ENCODE measurements at regions not wholly inside any gene's neighbourhood (a gene's known extent, or its start where the extent isn't known, plus 50 kb on each side); places are given as distances from the start of the nearest gene placed in this dataset.
"Not testable (repeated sequence)": the region's sequence is repeated elsewhere in the genome, so short reads cannot be mapped to it uniquely, and the experiment has no call there.

DNA sequence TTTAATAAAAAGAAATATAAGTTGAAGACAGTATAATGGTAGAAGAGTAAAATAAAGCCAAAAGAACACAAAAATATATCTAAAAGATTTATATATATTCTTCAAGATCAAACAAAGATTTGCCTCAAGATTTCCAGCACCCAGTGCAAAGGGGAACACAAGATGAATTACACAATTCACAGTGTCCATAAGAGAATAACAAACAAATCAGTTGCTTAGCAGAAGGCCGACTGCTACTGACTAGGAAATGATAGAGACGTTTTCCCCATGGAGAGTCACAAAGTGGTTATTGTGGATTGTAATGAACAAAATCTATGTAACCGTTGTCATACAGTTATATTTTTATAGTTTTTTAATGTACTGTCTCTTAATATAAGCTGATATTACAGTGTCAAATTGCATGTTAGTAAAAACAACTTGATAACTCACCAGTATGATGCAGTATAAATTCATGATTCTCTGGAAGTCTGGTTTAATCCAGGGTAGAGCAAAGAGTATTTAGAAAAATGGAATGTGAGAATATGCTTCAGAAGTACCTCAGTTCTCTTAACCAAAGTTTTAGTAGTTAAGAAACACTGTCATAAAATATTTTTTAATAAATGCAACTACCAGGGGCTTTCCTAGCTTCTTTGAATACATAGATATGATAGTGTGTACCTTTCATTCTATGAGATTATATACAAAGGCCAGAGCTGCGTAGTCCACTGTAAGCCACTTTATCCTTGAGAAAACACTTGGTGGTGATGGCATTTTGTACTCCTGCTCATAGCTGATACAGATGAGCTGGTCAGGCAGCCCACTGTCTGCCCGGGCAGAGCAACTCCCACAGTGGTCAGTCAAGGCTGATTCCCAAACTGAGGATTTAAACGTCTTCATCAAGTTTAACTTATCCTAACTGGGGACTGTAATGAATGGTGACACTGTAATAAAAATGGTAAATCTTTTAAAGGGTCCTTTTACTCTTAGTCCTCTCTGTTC, 180.5 kb upstream of the DTNA start:
- DNase-seq (ENCODE audit: low spot score), result no peak

DNA sequence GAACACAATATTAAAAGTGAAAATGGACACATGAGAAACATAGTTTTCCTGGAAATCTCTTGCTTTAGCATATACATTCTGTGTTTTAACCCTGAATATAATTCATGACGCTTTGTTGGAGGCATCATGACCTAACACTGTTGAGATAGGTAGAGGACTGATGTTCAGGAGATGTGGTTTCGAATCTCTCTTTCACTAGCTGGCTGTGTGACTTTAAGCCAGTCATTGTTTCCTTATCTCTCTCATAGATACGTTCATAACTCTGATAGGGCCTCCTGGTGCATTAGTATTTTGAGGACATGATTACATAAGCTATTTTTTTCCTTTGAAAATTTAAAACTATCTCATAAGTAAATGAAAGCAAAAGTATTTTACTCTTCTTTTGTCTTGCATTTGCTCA, 179.0 kb upstream of the DTNA start:
- DNase-seq (ENCODE audit: low spot score), result no peak

DNA sequence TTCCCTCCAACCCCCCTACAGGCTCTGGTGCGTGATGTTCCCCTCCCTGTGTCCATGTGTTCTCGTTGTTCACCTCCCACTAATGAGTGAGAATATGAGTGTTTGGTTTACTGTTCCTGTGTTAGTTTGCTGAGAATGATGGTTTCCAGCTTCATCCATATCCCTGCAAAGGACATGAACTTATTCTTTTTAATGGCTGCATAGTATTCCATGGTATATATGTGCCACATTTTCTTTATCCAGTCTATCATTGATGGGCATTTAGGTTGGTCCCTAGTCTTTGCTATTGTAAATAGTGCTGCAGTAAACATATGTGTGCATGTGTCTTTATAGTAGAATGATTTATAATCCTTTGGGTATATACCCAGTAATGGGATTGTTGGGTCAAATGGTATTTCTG, 175.5 kb upstream of the DTNA start:
- not testable (repeated sequence) for DNase-seq (ENCODE audit: low spot score)

DNA sequence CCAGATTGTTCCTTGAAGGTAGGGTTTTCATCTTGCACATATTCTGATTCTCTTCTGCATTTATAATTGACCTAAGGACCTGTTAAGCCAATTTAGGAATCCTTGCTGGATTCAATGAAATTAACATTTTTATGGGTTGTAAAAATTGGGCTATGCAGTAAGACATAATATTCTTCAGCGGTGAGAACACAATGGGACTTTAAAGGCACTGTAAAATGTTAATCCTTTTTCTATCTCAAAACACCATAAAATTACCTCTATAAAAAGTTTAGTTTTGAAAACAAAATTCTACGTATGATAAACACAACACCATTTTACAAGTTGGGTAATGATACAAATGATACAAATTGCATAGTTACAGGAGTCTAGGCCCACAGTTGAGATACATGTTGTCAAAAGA, 169.2 kb upstream of the DTNA start:
- no peak for DNase-seq (ENCODE audit: low spot score)

DNA sequence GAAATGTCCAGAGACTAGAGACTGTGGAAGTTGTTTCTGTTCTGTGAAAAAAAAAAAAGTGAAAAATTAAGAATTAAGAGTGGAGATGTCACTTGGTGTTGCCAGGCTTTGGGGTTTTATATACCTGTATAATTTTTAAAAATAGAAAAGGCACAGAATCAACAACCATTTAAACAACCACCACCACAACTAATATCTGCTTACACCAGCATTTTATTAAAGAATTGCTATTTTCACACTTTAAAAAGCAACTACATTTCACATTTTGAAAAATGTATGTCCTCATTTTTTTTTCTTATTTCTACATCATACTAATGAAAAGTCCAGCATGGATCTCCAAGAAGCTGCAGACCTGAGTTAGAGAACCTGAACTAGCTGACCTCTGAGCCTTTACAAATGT, 167.5 kb upstream of the DTNA start:
- no peak for DNase-seq (ENCODE audit: low spot score)

DNA sequence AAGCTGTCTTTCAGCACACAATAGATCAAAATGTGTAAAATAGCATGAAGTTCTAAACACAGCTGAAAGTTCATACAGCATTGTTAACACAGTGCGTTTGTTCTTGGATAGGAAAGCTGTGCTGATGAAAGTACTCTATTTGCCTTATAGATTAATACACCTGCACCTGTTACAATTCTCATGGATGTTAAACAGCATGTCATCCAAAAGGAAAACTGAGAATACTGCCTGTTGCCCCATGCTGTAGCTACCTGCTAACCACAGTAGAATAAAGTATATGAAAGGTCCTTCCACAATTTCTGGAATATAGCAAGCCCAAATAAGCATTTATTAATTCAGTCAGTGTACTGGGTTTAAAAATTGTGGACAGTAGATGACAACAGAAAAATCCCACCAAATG, 166.7 kb upstream of the DTNA start:
- no peak for DNase-seq (ENCODE audit: low spot score)

DNA sequence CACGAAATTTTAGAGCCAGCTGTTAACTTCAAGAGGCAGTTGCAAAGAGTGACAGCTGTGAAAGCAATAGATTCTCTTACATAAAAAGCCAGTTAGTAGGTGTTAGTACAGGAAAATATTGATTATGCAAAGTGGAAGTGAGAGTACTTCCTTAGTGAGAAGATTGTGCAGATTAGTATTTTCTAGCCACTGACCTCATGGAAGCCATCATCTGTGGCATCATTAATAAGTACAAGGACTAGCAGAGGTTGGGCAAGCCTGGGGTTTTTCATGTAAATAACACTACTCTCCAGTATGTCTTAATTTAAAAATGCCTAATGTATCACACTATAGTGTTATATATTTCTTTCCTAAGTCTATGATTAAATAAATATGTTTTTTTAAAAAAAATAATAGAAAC, 166.2 kb upstream of the DTNA start:
- DNase-seq (ENCODE audit: low spot score), result no peak

DNA sequence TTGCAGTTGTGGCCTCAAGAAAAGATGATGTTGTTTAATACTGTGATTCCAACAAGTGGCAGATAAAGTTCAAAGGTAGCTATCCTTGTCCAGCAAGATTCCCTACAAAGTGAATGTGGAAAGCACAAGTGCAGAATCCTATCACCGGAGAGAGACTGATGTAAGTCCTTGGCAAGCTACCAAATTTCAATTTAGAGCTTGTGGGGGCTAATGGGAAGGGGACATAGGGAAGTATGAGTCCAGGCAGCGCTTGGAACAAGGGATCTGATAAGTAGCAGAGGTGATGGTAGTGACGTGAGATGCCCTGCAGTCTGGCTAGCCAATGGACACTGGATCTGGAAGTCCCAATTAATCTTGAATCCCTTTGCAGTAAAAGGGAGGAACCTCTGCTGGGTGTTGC, 165.2 kb upstream of the DTNA start:
- DNase-seq (ENCODE audit: low spot score), result no peak

DNA sequence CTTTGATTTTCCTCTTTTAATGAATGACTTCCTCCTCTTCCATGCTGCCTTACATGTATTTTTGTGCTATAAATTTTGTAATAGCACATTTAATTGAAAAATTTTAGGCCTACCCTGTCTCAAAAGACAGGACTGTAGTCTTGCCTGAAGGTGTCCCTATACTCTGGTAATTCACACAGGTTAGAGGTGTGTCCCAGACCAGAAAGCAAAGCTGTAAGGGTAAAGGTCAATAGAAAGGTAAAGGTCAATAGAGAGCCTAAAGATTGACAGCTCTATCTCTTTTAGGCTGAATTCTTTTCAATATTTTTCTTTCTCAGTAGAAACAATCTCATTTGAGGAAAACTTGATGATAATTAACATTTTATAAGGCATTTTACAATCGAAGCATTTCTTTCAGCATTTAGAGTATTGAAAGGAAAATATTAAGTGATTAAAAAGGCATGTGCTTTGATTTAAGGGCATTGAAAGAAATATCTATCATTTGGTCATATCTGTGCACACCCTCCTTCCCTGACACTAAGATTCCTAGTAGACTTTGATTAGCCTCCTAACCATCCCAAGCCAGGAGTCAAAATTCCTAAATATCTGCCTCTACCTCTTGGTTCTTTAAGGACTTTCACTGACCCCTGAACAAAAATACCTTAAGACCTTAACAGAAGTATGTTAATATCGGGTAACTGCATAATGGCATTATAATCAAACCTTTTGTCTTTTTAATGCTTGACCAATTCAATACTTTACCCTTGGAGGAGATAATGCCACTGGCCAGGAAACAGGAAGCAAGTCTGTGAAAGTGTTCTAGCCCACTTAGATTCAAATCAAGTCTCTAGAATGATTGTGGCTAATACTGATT, 161.8 kb upstream of the DTNA start:
- no peak for DNase-seq (ENCODE audit: low spot score)

DNA sequence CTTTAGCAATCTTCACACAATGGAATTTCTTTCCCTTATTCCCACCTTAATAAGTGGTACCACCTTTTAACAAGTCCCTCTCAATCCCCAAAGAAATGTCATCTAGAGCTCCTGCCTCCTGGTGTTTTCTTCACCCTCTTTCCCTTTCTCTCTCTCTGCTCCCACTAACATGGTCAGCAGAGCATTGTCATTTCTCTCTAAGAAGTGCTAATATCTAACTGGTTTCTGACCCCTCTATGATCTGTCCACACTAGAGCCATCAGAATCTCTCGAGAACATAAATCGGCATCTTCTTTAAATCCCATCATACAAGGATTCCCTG, 161.2 kb upstream of the DTNA start:
- no peak for DNase-seq (ENCODE audit: low spot score)

DNA sequence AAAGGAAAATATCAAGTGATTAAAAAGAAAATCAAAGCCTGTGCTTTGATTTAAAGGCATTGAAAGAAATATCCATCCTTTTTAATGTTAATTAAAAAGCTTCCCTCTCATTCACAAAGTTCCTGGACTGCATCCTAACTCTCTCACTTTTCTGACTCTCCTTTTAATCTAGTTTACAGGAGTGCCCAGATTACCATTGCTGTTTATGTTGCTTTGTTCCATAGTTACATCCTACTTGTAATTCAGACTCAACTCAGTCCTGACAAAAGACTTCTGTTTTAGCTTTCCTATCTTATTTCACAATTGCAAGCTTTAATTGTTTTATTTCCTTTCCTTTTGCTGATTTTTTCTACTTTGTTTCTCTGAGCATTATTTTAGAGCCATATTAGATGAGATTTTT, 160.7 kb upstream of the DTNA start:
- no peak for DNase-seq (ENCODE audit: low spot score)

DNA sequence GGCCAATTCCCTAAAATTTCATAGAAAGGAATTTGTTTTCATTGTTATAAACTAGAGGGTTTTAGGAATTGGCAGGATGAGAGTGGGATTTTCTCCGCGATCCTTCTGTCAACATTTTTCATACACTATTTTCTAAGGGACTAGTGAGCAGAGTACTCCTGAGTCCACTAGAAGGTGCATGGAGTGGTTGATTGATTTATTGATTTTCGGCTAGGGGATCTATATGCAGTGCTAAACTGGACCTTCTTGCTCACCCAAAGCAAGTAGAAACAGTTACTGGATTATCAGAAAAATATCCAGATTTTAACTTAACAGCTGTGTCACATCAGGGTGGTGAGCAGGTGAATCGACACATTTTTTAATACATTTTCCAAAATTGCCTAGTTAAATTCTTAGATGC, 159.9 kb upstream of the DTNA start:
- DNase-seq (ENCODE audit: low spot score), result no peak

DNA sequence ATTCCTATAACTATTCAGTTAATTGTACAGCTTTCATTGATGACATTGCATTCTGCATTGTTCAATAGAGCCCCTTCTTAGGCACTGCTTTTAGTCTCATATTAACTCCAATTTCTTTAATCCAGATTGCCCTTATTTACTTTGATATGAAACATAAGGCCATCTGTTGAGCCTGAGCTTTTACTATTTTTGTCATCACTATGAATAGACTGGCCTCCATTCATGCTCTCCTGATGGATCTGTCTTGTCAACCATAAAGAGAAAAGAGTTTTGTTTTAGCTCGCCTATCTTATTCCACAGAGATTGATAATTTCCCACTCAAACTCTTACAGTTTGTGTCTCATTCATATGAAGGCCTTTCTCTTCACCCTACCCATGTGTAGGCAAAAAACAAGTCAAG, 159.2 kb upstream of the DTNA start:
- no peak for DNase-seq (ENCODE audit: low spot score)

DNA sequence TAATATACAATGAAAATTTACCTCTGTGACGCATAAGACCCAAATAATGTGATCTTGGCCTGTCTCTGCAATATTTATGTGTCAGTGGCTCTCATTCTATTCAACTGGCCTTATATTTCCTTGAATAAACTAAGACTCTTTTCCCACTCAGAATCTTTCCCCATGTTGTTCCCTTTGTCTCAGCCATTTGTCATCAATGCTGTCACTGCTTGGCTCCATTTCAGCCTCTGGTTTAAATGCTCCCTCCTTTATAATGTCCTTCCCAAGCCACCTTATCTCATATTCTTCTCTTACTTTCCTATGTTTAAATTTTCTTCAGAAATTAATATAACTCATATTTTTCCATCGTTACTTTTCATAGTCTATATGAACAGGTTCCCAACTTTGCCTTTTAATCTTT, 158.3 kb upstream of the DTNA start:
- DNase-seq (ENCODE audit: low spot score), result no peak

DNA sequence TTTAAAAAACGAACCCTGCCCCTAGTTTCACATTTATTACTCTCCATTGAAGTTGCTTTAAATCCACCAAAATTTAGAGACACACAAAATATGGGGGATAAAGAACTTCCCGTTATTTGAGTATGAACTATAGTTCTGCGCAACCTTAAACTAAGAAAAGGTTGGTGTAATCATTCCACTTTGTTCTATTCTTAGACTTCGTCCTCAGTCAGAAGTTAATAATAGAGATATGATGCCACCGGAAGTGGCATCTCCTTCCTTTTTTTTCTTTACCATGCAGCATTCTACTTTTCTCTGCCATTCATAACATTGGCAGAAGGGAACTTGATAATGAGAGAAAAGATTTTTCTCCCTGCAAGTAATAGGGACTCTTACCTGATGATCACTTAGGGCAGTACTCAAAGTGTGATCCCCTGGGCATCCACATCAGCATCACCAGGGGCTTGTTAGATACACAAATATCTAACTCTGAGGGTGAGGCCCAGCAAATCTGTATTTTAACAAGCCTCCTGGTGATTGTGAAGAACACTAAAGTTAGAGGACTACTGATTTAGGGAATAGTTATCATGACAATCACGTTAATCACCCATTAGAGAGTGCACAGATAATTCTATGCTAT, 147.7 kb upstream of the DTNA start:
- no peak for DNase-seq (ENCODE audit: low spot score)

DNA sequence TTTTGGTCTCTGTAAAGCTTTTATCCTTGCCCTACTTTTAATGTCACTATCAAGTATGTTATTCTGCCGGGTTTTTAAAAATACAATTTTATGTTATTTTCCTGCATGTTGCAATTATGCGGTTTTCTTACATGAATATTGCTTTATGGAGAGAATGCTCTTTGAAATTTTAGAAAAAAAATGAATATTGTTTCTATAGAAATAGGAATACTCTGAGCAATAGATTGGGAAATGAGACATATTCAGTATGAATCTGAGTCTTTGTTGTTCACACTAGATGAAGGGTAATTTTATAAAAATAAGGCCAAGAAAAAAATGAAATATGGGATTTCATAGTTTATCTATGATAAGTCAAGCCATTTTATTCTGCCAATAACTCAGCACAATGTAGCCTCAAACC, 142.2 kb upstream of the DTNA start:
- DNase-seq (ENCODE audit: low spot score), result no peak

DNA sequence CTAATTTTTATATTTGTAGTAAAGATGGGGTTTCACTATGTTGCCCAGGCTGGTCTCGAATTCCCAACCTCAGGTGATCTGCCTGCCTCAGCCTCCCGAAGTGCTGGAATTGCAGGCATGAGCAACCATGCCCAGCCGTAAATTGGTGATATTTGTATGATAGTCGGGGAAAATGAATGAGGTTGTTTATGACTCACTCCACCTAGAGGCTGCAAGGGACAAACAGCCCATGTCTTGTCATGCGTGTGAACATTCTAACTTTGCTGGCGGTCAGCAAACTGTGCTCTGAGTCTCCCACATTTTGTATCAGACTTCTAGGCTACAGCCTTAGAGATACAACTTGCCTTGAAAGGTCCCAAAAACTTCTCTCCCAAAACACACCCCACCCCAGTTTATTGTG, 133.5 kb upstream of the DTNA start:
- no peak for DNase-seq (ENCODE audit: low spot score)

DNA sequence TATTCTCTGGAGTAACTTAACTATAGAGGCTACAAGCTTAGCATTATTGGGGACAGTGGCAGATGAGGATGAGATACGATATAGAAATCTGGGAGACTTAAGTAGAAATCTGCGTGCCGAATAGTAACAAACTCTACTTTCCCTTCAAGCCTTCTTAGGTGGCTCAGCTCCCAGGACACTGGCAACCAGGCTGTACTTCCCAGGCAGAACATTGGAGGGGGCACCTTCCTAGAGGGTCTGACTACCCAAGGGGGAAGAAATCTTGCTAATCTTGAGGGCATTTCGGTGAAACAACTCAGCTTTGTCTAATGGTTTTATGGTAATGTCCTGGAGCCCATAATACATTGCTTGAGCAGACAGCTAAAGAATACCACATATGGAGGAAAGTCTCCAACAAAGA, 126.2 kb upstream of the DTNA start:
- DNase-seq (ENCODE audit: low spot score), result no peak

DNA sequence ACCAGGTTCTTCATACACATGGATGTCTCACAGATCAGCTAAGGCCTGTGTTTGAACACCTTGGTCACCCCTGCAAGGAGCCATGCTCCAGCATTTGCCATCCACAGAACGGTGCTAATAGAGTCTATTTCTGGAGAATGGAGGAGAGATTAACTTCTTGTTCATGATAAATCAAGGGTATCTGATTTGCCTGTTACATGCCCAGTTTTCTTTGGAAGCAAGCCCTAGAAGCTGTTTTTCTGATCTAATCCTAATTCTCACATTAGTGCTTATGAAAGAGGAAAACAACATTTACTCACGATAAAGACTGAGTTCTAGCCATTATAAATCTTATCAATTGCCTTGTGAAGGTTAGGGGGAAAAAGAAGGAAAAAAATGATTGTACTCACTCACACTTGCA, 119.6 kb upstream of the DTNA start:
- DNase-seq (ENCODE audit: low spot score), result no peak

DNA sequence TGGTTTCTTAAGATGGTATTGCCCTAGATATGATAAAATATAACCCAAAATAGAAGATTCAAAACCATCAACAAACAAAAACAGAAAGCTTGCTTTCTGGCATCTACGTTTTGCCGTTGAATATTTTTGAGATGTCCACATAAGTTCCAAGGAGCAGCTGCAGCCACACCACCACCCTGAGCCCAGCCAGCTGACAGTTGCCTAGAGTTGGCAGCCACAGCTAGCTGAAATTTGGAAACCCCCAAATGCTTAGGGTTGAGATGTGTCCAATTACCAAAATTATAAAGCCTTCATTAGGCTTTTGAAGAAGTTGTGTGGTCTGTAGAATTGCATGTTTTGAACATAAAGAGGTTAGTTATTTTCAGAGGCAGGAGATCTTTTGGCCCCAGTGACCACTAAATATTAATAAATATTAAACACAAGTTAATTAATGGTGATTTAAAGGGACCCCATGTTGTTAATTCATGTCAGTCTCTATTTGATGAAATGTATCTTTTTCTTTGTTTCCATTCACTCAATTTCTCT, 118.1 kb upstream of the DTNA start:
- no peak for DNase-seq (ENCODE audit: low spot score)

DNA sequence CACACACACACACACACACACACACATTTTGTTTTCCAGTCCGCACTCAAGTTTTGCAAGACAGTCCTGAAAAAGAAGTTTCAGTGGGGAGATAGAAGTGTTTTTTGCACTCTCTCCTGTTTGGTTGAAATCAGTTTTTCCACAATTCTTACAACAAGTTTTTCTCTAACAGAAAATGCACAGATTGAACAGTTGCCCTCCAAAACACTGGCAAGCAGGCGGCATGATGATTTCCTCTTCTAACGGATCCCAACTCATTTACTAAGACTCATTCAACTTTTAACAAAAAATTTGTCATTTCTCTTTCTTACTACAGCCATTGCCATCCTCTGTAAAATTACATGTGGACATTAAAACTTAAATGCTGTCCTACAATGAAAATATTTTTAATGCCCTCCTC, 117.6 kb upstream of the DTNA start:
- no peak for DNase-seq (ENCODE audit: low spot score)

DNA sequence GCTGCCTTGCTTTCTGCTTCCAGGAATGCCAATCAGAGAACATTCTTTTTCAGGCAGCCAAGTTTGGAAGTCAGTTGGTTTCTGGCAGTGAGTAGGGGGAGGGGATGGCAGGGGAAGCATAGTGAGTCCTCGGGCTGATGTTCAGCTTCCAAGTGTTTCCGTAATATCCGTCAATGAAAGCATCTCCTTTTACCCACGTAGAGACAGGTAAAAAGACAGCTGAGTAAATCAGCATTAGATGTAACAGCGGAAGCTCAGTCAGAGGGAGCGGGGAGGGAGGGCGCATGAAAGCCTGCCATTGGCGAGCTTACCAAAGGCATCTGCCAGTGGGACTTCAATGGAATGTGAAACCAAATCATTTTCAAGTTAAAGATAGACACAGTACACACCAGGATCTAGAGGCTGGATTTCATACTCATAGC, 117.1 kb upstream of the DTNA start:
- no peak for DNase-seq (ENCODE audit: low spot score)

DNA sequence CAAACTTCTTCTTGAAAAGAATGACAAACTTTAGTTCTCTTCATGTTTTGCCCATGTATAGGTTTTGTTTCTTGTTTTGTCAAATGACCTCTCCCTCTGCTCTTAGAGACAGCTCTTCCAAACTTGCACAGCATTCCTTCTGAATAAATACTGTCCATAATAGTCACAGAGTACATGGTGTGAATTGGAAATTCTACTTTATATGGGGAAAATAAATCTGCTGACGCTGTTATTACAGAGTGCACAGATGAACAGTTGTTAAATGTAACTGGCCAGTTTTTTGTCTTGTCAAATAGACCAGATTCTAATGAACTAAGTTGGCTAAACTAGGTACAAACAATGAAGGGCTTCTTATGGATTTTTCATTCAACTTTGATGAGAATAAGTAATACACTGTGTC, 115.8 kb upstream of the DTNA start:
- no peak for DNase-seq (ENCODE audit: low spot score)

Measured in activated CD4-positive, alpha-beta T cell treated with anti-CD3 and anti-CD28 coated beads, Interleukin-2, Interleukin-4, amounts not matched to agents 100 ng/mL and 50 ng/mL, durations not matched to agents 16 hours and 8 hours (primary cell).